Endodermal cell (in vitro differentiated cells): ENCODE measurements at regions not wholly inside any gene's neighbourhood (a gene's known extent, or its start where the extent isn't known, plus 50 kb on each side); places are given as distances from the start of the nearest gene placed in this dataset.

Experiments used
- DNase-seq: peaks from one replicate; pipeline ENCODE4 v3.0.0-alpha.2; 2017
- H3K27ac ChIP-seq: 2 replicates; pipeline ENCODE4 v1.5.1; 2013; ENCODE audit warnings: mild to moderate bottlenecking, low read depth, low read length, moderate library complexity
- H3K27me3 ChIP-seq: 2 replicates; pipeline ENCODE4 v1.6.1; 2013; ENCODE audit warnings: mild to moderate bottlenecking, low read length, moderate library complexity; ENCODE audit not compliant: insufficient read depth, control insufficient read depth, poor library complexity, severe bottlenecking
- H3K36me3 ChIP-seq: 2 replicates; pipeline ENCODE4 v1.7.0; 2013; ENCODE audit warnings: mild to moderate bottlenecking, low read length, moderate library complexity; ENCODE audit not compliant: control insufficient read depth, insufficient read depth
- H3K4me1 ChIP-seq: one replicate; pipeline ENCODE4 v1.7.0; 2013; ENCODE audit warnings: low read length; ENCODE audit not compliant: control insufficient read depth, insufficient read depth
- H3K4me3 ChIP-seq: 2 replicates; pipeline ENCODE4 v1.5.1; 2013; ENCODE audit warnings: mild to moderate bottlenecking, low read length, moderate library complexity
- H3K9ac ChIP-seq: 2 replicates; pipeline ENCODE4 v1.6.1; 2013; ENCODE audit warnings: mild to moderate bottlenecking, low read length, moderate library complexity; ENCODE audit not compliant: poor library complexity, severe bottlenecking; ENCODE audit errors: extremely low read depth
- H3K9me3 ChIP-seq: 2 replicates; pipeline ENCODE4 v1.6.1; 2013; ENCODE audit warnings: mild to moderate bottlenecking, low read length, moderate library complexity; ENCODE audit not compliant: control insufficient read depth
- H3K27ac Mint-ChIP-seq: 2 replicates; pipeline ENCODE4 v1.8.0; 2020; ENCODE audit warnings: mixed read lengths
- H3K27me3 Mint-ChIP-seq: 2 replicates; pipeline ENCODE4 v1.8.0; 2021; ENCODE audit warnings: mild to moderate bottlenecking, mixed read lengths; ENCODE audit not compliant: insufficient read depth
- H3K36me3 Mint-ChIP-seq: 2 replicates; pipeline ENCODE4 v1.8.0; 2020; ENCODE audit warnings: low read depth, mixed read lengths
- H3K4me1 Mint-ChIP-seq: 2 replicates; pipeline ENCODE4 v1.8.0; 2020; ENCODE audit warnings: mixed read lengths
- H3K4me3 Mint-ChIP-seq: 2 replicates; pipeline ENCODE4 v1.8.0; 2020; ENCODE audit warnings: mild to moderate bottlenecking, moderate library complexity, mixed read lengths
- H3K9me3 Mint-ChIP-seq: 2 replicates; pipeline ENCODE4 v1.8.0; 2020; ENCODE audit warnings: mild to moderate bottlenecking, mixed read lengths
- WGBS, 2 experiments: methylation state at CpG; one replicate each; pipeline versions ENCODE4 v1.1.5 to v1.1.7; 2013; ENCODE audit warnings: missing lambda C conversion rate in 2 of 2, mixed read lengths in 1 of 2; ENCODE audit not compliant: insufficient coverage in 1 of 2, insufficient read length in 1 of 2; 5-methylcytosine and 5-hydroxymethylcytosine counted together
- TF ChIP-seq, protein P1 (sequence below): fragments of 200-600 bp; sonication (generic); conservative IDR thresholded peaks from 2 replicates; pipeline ENCODE4 v1.5.0; 2021; ENCODE audit warnings: antibody characterized with exemption, mild to moderate bottlenecking

DNA sequence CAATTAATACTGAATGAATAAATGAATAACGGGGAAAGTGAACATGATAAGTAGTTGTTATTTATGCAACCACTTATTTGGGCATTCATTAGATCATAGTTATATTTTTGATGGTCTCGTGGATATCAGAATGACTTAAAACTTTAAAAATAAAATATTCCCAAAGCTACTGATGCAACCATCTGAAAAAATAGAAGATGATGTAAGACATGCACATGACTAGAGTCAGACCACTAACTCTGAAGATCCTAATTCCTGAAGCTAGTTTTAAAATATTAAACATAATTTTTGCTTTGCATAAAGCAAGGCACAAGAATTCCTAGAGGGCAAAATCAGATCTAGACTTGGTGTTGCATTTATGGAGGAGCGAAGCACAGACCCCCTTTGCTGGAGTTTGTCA lies 616.1 kb downstream of the IRS1 start:
- H3K27me3 Mint-ChIP-seq, result no peaks in the 10 kb centered on the region
- H3K36me3 Mint-ChIP-seq, result no peaks in the 10 kb centered on the region
- Histone ChIP-seq H3K4me3 (no peak overlapping the region), H3K9ac (no peak overlapping the region), H3K27me3 (no peaks in the 10 kb centered on the region), H3K36me3 (no peaks in the 10 kb centered on the region), H3K27ac (no peak overlapping the region), H3K4me1 (no peaks in the 10 kb centered on the region), H3K9me3 (no peaks in the 10 kb centered on the region)
- TF ChIP-seq, protein P1, sequence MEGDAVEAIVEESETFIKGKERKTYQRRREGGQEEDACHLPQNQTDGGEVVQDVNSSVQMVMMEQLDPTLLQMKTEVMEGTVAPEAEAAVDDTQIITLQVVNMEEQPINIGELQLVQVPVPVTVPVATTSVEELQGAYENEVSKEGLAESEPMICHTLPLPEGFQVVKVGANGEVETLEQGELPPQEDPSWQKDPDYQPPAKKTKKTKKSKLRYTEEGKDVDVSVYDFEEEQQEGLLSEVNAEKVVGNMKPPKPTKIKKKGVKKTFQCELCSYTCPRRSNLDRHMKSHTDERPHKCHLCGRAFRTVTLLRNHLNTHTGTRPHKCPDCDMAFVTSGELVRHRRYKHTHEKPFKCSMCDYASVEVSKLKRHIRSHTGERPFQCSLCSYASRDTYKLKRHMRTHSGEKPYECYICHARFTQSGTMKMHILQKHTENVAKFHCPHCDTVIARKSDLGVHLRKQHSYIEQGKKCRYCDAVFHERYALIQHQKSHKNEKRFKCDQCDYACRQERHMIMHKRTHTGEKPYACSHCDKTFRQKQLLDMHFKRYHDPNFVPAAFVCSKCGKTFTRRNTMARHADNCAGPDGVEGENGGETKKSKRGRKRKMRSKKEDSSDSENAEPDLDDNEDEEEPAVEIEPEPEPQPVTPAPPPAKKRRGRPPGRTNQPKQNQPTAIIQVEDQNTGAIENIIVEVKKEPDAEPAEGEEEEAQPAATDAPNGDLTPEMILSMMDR, result no peak
- WGBS, 2 experiments, result 93 to 100% methylated on average over 1 to 3 of the region's 3 CpGs
- H3K4me1 Mint-ChIP-seq, result peaks cover 11% of the 10 kb centered on the region
- no peak for DNase-seq
- H3K27ac Mint-ChIP-seq, result no peak overlapping the region
- no peak overlapping the region for H3K4me3 Mint-ChIP-seq
- H3K9me3 Mint-ChIP-seq, result no peaks in the 10 kb centered on the region

DNA sequence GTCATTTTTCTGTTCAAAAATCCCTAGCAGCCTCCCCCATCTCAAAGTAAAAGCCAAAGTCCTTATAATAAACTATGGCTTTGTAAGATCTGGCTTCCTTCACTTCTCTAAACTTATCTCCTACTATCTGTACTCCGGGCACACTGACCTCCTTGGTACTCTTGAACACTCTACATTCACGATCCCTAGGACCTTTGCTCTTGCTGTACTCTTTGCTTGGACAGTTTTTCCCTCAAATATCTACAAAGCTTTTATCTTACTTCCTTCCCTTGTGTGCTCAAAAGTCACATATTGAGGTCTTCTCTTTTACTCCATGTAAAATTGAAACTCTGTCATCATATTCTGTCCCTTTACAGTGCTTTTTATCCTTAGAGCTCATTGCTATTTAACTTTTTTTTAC lies 616.6 kb downstream of the IRS1 start:
- Histone ChIP-seq H3K9ac (no peak overlapping the region), H3K36me3 (no peaks in the 10 kb centered on the region), H3K27ac (no peak overlapping the region), H3K4me3 (no peak overlapping the region), H3K9me3 (no peaks in the 10 kb centered on the region), H3K4me1 (no peaks in the 10 kb centered on the region), H3K27me3 (no peaks in the 10 kb centered on the region)
- H3K27ac Mint-ChIP-seq, result no peak overlapping the region
- no peaks in the 10 kb centered on the region for H3K27me3 Mint-ChIP-seq
- 93 to 96% methylated on average over 2 of the region's 2 CpGs for WGBS, 2 experiments
- no peak for DNase-seq
- TF ChIP-seq, protein P1, result no peak
- H3K36me3 Mint-ChIP-seq, result no peaks in the 10 kb centered on the region
- H3K4me3 Mint-ChIP-seq, result no peak overlapping the region
- H3K9me3 Mint-ChIP-seq, result no peaks in the 10 kb centered on the region
- H3K4me1 Mint-ChIP-seq, result peaks cover 11% of the 10 kb centered on the region

DNA sequence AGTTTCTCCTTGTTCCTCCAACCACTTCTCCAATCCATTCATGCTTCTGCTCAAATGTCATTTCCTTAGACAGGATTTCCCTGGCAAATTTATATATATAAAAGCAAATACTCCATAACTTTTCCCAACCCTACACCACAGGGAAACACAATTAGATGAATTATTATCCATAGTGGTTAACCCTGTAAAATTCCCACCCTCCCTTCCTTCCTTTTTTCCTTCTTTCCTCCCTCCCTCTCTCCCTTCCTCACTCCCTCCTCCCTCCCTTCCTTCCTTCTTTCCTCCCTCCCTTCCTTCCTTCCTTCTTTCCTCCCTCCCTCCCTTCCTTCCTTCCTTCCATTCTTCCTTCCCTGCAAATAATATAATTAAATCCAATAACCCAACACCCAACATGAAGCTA lies 617.7 kb downstream of the IRS1 start:
- Histone ChIP-seq H3K27me3 (no peaks in the 10 kb centered on the region), H3K27ac (no peak overlapping the region), H3K9ac (no peak overlapping the region), H3K4me3 (no peak overlapping the region), H3K36me3 (no peaks in the 10 kb centered on the region), H3K9me3 (no peaks in the 10 kb centered on the region), H3K4me1 (no peaks in the 10 kb centered on the region)
- H3K4me1 Mint-ChIP-seq, result peaks cover 11% of the 10 kb centered on the region
- TF ChIP-seq, protein P1, result no peak
- H3K27me3 Mint-ChIP-seq, result no peaks in the 10 kb centered on the region
- H3K4me3 Mint-ChIP-seq, result no peak overlapping the region
- no peak for DNase-seq
- H3K9me3 Mint-ChIP-seq, result no peaks in the 10 kb centered on the region
- no peak overlapping the region for H3K27ac Mint-ChIP-seq
- H3K36me3 Mint-ChIP-seq, result no peaks in the 10 kb centered on the region
